ENCODE measurements at regions not wholly inside any gene's neighbourhood (a gene's known extent, or its start where the extent isn't known, plus 50 kb on each side); places are given as distances from the start of the nearest gene placed in this dataset.

DNA sequence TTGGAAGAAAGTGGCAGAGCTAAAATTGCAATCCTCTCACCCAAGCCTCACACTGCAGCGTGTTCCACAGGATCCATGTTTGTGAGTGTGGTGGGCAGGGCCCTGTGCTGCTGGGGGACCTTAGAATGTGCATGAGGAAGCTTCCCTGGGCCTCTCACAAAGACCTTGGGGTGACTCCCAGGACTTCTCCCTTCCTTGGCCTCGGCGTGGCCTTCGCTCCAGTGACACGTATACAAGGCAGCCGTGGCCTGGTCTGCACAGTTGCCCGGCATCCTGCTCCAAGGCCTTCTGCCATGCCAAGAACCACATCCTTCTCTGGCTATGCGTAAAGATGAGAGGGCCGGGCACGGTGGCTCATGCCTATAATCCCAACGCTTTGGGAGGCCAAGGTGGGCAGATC, 196.4 kb downstream of the UACA start:
- TF ChIP-seq YY1 (IDR thresholded peaks at IDR 0.05; ENCODE audit: insufficient read depth, insufficient read length) (no peak), SUZ12 (IDR thresholded peaks at IDR 0.05; ENCODE audit: extremely low read depth, insufficient read depth, insufficient read length) (no peak), ZNF274 (IDR thresholded peaks at IDR 0.05; ENCODE audit: low read depth, low read length) (no peak)
- H3K4me3 ChIP-seq (ENCODE audit: insufficient read length, low read depth), result no peak overlapping the region
- peaks cover 4% of the 10 kb centered on the region for H3K4me1 ChIP-seq (ENCODE audit: insufficient read depth, insufficient read length)
- H3K27me3 ChIP-seq (ENCODE audit: insufficient read depth, insufficient read length), result no peaks in the 10 kb centered on the region
- DNase-seq (ENCODE audit: low read depth, low spot score), result no peak
- no peaks in the 10 kb centered on the region for H3K9me3 ChIP-seq (ENCODE audit: insufficient read depth, low read length)
- no peak overlapping the region for H3K9ac ChIP-seq (ENCODE audit: insufficient read length, low read depth)
- no peaks in the 10 kb centered on the region for H3K36me3 ChIP-seq (ENCODE audit: insufficient read depth, insufficient read length, low read length)

DNA sequence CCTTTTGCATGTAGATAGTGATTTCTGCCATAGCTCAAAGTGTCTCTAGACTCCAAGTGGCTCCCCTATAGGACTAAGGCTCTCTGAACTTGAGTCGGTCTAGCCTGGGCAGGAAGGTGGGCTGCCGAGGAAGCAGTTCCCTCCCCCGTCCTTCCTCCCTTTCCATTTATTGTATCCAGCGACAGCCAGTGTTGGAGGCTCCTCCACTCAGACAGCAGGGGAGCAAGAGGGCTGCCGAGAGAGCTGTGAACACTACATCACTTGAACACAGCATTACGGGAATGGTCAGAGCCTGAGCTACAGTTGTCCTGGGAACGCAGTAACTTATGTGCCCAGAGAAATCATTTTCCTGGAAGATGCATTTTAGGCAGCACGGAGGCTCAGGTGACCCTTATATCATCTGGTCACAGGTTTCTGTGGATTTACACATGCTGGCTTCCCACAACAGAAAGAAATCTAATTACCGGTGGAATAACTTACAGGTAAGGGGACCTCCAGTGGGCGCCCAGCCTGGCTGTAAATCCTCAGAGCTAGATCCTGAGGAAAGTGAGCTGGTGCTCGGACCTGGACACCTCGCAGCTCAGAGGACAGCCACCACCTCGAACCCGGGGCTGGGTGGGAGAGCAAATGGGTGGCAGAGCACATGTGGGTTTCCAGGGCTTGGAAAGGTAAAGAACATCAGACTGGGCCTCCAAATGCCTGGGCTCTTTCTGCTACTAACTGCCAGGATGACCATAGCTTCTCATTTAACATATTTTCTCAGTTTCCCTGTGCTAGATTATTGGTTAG, 197.1 kb downstream of the UACA start:
- Histone ChIP-seq H3K4me3 (ENCODE audit: insufficient read length, low read depth) (no peak overlapping the region), H3K27me3 (ENCODE audit: insufficient read depth, insufficient read length) (no peaks in the 10 kb centered on the region), H3K36me3 (ENCODE audit: insufficient read depth, insufficient read length, low read length) (no peaks in the 10 kb centered on the region), H3K9ac (ENCODE audit: insufficient read length, low read depth) (no peak overlapping the region), H3K9me3 (ENCODE audit: insufficient read depth, low read length) (no peaks in the 10 kb centered on the region), H3K4me1 (ENCODE audit: insufficient read depth, insufficient read length) (peaks cover 6% of the 10 kb centered on the region)
- TF ChIP-seq YY1 (IDR thresholded peaks at IDR 0.05; ENCODE audit: insufficient read depth, insufficient read length) (no peak), ZNF274 (IDR thresholded peaks at IDR 0.05; ENCODE audit: low read depth, low read length) (no peak), SUZ12 (IDR thresholded peaks at IDR 0.05; ENCODE audit: extremely low read depth, insufficient read depth, insufficient read length) (no peak)
- peak; percentile 39 for DNase-seq (ENCODE audit: low read depth, low spot score)

DNA sequence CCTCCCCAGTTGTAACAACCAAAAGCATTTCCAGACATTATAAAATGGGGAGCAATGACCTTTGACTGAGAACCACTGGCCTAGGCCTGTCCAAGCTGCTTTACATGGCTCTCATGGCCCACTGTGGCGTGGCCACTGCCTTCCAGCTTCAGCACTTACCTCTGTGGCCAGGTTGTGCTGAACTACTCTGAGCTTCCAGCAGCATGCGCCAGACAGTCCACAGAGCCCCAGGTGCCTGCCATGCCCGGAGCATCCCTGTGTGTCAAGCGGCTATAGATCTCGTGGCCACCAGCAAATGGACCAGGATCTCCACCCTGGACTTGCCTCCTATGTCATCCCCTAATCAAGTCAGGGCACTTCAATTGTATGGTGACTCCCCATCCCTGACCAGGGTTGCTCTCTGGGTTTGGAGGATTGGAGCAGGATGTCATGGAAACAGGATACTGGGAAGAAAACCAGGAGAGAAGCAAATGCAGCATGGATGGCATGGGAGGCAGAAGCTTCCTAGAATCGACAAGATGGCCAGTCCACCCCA, 199.7 kb downstream of the UACA start:
- no peaks in the 10 kb centered on the region for H3K27me3 ChIP-seq (ENCODE audit: insufficient read depth, insufficient read length)
- H3K9me3 ChIP-seq (ENCODE audit: insufficient read depth, low read length), result no peaks in the 10 kb centered on the region
- H3K9ac ChIP-seq (ENCODE audit: insufficient read length, low read depth), result no peak overlapping the region
- H3K4me1 ChIP-seq (ENCODE audit: insufficient read depth, insufficient read length), result peaks cover 12% of the 10 kb centered on the region
- H3K4me3 ChIP-seq (ENCODE audit: insufficient read length, low read depth), result no peak overlapping the region
- H3K36me3 ChIP-seq (ENCODE audit: insufficient read depth, insufficient read length, low read length), result no peaks in the 10 kb centered on the region
- no peak for DNase-seq (ENCODE audit: low read depth, low spot score)
- TF ChIP-seq YY1 (IDR thresholded peaks at IDR 0.05; ENCODE audit: insufficient read depth, insufficient read length) (no peak), SUZ12 (IDR thresholded peaks at IDR 0.05; ENCODE audit: extremely low read depth, insufficient read depth, insufficient read length) (no peak), ZNF274 (IDR thresholded peaks at IDR 0.05; ENCODE audit: low read depth, low read length) (no peak)

DNA sequence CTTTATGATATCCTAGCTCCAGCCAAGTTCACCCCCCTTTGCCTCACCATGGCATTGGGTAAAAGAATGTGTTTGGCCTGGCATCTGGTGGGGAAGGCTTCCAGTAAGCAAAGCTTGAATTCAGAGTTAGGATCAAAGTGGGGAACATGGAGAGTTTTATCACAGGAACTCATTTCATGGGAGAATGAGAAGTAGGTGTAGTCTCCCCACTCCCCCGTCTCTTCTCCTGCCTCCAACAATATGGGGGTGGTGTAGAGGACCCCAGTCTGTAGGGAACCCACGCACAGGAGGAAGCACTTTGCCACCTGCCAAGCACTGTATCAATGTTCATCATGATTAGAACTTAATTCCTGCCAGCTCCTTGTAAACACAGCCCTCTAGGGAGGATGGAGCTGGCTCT, 200.5 kb downstream of the UACA start:
- TF ChIP-seq ZNF274 (IDR thresholded peaks at IDR 0.05; ENCODE audit: low read depth, low read length) (no peak), YY1 (IDR thresholded peaks at IDR 0.05; ENCODE audit: insufficient read depth, insufficient read length) (no peak), SUZ12 (IDR thresholded peaks at IDR 0.05; ENCODE audit: extremely low read depth, insufficient read depth, insufficient read length) (no peak)
- DNase-seq (ENCODE audit: low read depth, low spot score), result no peak
- no peaks in the 10 kb centered on the region for H3K9me3 ChIP-seq (ENCODE audit: insufficient read depth, low read length)
- no peak overlapping the region for H3K9ac ChIP-seq (ENCODE audit: insufficient read length, low read depth)
- H3K4me1 ChIP-seq (ENCODE audit: insufficient read depth, insufficient read length), result peaks cover 14% of the 10 kb centered on the region
- no peaks in the 10 kb centered on the region for H3K27me3 ChIP-seq (ENCODE audit: insufficient read depth, insufficient read length)
- no peaks in the 10 kb centered on the region for H3K36me3 ChIP-seq (ENCODE audit: insufficient read depth, insufficient read length, low read length)
- H3K4me3 ChIP-seq (ENCODE audit: insufficient read length, low read depth), result no peak overlapping the region

- no peak overlapping the region for H3K9ac ChIP-seq (ENCODE audit: insufficient read length, low read depth)
- H3K9me3 ChIP-seq (ENCODE audit: insufficient read depth, low read length), result no peaks in the 10 kb centered on the region
- H3K4me1 ChIP-seq (ENCODE audit: insufficient read depth, insufficient read length), result peaks cover 14% of the 10 kb centered on the region
- no peak for DNase-seq (ENCODE audit: low read depth, low spot score)
- TF ChIP-seq ZNF274 (IDR thresholded peaks at IDR 0.05; ENCODE audit: low read depth, low read length) (no peak), SUZ12 (IDR thresholded peaks at IDR 0.05; ENCODE audit: extremely low read depth, insufficient read depth, insufficient read length) (no peak), YY1 (IDR thresholded peaks at IDR 0.05; ENCODE audit: insufficient read depth, insufficient read length) (no peak)
- no peak overlapping the region for H3K4me3 ChIP-seq (ENCODE audit: insufficient read length, low read depth)
- no peaks in the 10 kb centered on the region for H3K36me3 ChIP-seq (ENCODE audit: insufficient read depth, insufficient read length, low read length)
- H3K27me3 ChIP-seq (ENCODE audit: insufficient read depth, insufficient read length), result no peaks in the 10 kb centered on the region
These were observed 201.5 kb downstream of the UACA start for GRCh38 chr15:70561885-70562284.

- no peak for TF ChIP-seq YY1 (IDR thresholded peaks at IDR 0.05; ENCODE audit: insufficient read depth, insufficient read length)
- no peak for TF ChIP-seq SUZ12 (IDR thresholded peaks at IDR 0.05; ENCODE audit: extremely low read depth, insufficient read depth, insufficient read length)
- no peak for TF ChIP-seq ZNF274 (IDR thresholded peaks at IDR 0.05; ENCODE audit: low read depth, low read length)
- Histone ChIP-seq H3K36me3 (ENCODE audit: insufficient read depth, insufficient read length, low read length) (no peaks in the 10 kb centered on the region), H3K4me3 (ENCODE audit: insufficient read length, low read depth) (no peak overlapping the region), H3K9ac (ENCODE audit: insufficient read length, low read depth) (no peak overlapping the region), H3K27me3 (ENCODE audit: insufficient read depth, insufficient read length) (no peaks in the 10 kb centered on the region), H3K9me3 (ENCODE audit: insufficient read depth, low read length) (no peaks in the 10 kb centered on the region), H3K4me1 (ENCODE audit: insufficient read depth, insufficient read length) (peaks cover 12% of the 10 kb centered on the region)
- DNase-seq (ENCODE audit: low read depth, low spot score), result no peak
These were observed 202.6 kb downstream of the UACA start for GRCh38 chr15:70560617-70561328.

Data from NT2/D1 (cell line).